Activated naive CD8-positive, alpha-beta T cell treated with anti-CD3 and anti-CD28 coated beads for 36 hours (primary cell): ENCODE measurements at regions not wholly inside any gene's neighbourhood (a gene's known extent, or its start where the extent isn't known, plus 50 kb on each side); places are given as distances from the start of the nearest gene placed in this dataset.
"Not testable (repeated sequence)": the region's sequence is repeated elsewhere in the genome, so short reads cannot be mapped to it uniquely, and the experiment has no call there.

Source experiments
- DNase-seq: peaks from one replicate; pipeline ENCODE4 v3.0.0; 2021
- H3K27ac Mint-ChIP-seq: one replicate; pipeline ENCODE4 v1.8.0; 2022; ENCODE audit warnings: mild to moderate bottlenecking, moderate library complexity, mixed read lengths
- H3K27me3 Mint-ChIP-seq: one replicate; pipeline ENCODE4 v1.8.0; 2022; ENCODE audit warnings: mild to moderate bottlenecking, mixed read lengths
- H3K36me3 Mint-ChIP-seq: one replicate; pipeline ENCODE4 v1.8.0; 2021; ENCODE audit warnings: mild to moderate bottlenecking, mixed read lengths
- H3K4me1 Mint-ChIP-seq: one replicate; pipeline ENCODE4 v1.8.0; 2021; ENCODE audit warnings: mixed read lengths
- H3K4me3 Mint-ChIP-seq: one replicate; pipeline ENCODE4 v1.8.0; 2022; ENCODE audit warnings: mild to moderate bottlenecking, moderate library complexity, mixed read lengths
- H3K9me3 Mint-ChIP-seq: one replicate; pipeline ENCODE4 v1.8.0; 2022; ENCODE audit warnings: mixed read lengths

DNA sequence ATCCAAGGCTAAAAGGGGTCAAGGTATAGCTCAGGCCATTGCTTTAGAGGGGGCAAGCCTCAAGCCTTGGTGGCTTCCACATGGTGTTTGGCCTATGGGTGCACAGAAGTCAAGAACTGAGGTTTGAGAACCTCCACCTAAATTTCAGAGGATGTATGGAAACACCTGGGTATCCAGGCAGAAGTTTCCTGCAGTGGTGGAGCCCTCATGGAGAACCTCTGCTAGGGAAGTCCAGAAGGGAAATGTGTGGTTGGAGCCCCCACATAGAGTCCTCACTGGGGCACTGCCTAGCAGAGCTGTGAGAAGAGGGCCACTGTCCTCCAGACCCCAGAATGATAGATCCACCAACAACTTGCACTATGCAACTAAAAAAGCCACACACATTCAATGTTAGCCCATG is 678.7 kb upstream of the ADGRB3 start:
- no peaks in the 10 kb centered on the region for H3K4me1 Mint-ChIP-seq
- H3K9me3 Mint-ChIP-seq: peaks cover 5% of the 10 kb centered on the region
- H3K4me3 Mint-ChIP-seq: no peak overlapping the region
- DNase-seq: no peak
- H3K27ac Mint-ChIP-seq: no peak overlapping the region
- H3K36me3 Mint-ChIP-seq: no peaks in the 10 kb centered on the region
- no peaks in the 10 kb centered on the region for H3K27me3 Mint-ChIP-seq

DNA sequence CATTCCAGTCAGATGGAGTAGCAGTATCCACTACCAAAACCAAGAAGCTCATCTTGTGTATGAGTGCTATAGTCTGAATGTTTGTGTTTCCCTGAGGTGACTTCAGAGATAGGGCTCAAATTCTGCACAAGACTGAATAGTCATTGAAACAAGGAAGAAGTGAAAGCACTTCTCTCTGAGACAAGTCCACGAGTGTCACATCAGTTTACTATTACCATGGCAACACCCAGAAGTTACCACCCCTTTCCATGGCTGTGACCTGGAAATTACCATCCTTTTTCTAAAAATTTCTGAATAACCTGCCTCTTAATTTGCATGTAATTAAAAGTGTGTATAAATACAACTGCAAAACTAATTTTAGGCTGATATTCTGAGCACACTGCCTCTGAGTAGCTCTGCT is 682.1 kb upstream of the ADGRB3 start:
- Mint-ChIP-seq H3K27me3 (no peaks in the 10 kb centered on the region), H3K4me1 (no peaks in the 10 kb centered on the region), H3K4me3 (no peak overlapping the region), H3K27ac (no peak overlapping the region), H3K36me3 (no peaks in the 10 kb centered on the region), H3K9me3 (peaks cover 12% of the 10 kb centered on the region)
- DNase-seq: no peak

DNA sequence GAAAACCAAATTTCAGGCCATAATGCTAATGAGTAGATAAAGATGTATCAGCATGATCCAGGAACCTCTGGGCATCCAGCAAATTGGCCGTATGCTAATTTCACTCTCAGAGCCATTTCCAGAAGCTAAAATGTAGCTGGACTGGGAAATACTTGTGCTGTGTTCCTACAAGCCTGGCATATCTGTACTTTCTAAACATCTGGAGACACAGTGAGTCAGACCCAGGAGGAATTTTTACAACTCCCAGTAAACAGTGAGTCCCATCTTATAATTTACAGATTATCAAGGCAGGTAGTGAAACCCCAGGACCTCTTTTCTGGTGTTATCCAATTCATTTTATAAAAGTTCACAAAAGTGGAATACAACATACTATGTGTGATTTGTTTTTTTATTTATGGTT is 683.0 kb upstream of the ADGRB3 start:
- Mint-ChIP-seq H3K4me1 (no peaks in the 10 kb centered on the region), H3K9me3 (peaks cover 12% of the 10 kb centered on the region), H3K27me3 (no peaks in the 10 kb centered on the region), H3K27ac (no peak overlapping the region), H3K4me3 (no peak overlapping the region), H3K36me3 (no peaks in the 10 kb centered on the region)
- DNase-seq: no peak

DNA sequence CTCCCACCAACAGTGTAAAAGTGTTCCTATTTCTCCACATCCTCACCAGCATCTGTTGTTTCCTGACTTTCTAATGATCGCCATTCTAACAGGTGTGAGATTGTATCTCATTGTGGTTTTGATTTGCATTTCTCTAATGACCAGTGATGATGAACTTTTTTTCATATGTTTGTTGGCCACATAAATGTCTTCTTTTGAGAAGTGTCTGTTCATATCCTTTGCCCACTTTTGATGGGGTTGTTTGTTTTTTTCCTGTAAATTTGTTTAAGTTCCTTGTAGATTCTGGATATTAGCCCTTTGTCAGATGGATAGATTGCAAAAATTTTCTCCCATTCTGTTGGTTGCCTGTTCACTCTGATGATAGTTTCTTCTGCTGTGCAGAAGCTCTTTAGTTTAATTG is 687.3 kb upstream of the ADGRB3 start:
- H3K27me3 Mint-ChIP-seq, H3K4me1 Mint-ChIP-seq, H3K9me3 Mint-ChIP-seq, DNase-seq, H3K4me3 Mint-ChIP-seq, H3K36me3 Mint-ChIP-seq, H3K27ac Mint-ChIP-seq: not testable (repeated sequence)

DNA sequence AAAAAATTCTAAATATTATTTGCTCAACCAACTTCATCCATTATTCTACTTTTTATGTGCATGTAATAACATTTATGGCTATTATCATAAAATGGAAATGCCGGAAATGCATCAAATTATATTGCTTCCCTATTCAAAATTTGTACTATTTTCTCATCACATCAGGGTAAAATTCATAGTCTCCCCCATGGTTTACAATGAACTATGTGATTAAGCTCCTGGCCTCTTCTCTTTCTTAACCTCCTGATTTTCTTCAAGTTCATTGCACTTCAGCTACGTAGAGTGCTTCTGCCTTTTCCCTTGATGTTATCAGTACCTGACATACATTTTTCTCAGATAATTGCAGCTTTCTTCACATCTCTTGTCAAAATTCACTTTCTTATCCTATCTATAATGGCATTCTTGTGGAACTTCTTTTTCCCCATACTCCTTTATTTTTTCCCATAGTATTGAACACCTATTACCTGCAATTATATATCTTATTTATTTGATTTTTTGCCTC is 699.1 kb upstream of the ADGRB3 start:
- Mint-ChIP-seq H3K4me3 (no peak overlapping the region), H3K27ac (no peak overlapping the region), H3K27me3 (no peaks in the 10 kb centered on the region), H3K4me1 (no peaks in the 10 kb centered on the region), H3K36me3 (no peaks in the 10 kb centered on the region), H3K9me3 (peaks cover 2% of the 10 kb centered on the region)
- DNase-seq: no peak

DNA sequence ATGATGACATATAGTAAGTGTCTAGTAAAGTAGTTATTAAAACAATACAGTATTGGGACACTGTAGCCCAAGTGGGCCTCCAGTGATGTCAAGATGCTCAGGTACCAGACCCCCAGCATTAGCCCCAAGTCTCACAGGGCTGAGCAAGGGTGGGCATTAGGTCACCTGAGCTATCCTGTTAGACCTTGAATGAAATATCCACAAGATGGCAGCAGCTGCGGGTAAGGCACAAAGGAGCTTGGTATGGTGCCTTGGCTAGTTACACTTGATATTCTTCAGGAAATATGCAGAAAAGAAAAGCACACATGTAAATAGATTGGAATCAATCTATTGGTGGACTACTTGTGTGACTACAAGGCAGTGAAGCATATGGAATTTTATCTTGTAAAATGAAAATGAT is 701.8 kb upstream of the ADGRB3 start:
- H3K36me3 Mint-ChIP-seq: no peaks in the 10 kb centered on the region
- H3K27ac Mint-ChIP-seq: no peak overlapping the region
- no peaks in the 10 kb centered on the region for H3K4me1 Mint-ChIP-seq
- no peak overlapping the region for H3K4me3 Mint-ChIP-seq
- DNase-seq: no peak
- no peaks in the 10 kb centered on the region for H3K9me3 Mint-ChIP-seq
- H3K27me3 Mint-ChIP-seq: no peaks in the 10 kb centered on the region

DNA sequence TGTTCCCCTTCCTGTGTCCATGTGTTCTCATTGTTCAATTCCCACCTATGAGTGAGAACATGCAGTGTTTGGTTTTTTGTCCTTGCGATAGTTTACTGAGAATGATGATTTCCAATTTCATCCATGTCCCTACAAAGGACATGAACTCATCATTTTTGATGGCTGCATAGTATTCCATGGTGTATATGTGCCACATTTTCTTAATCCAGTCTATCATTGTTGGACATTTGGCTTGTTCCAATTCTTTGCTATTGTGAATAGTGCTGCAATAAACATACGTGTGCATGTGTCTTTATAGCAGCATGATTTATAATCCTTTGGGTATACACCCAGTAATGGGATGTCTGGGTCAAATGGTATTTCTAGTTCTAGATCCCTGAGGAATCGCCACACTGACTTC is 712.5 kb upstream of the ADGRB3 start:
- not testable (repeated sequence) for H3K27ac Mint-ChIP-seq, H3K36me3 Mint-ChIP-seq, H3K27me3 Mint-ChIP-seq, H3K9me3 Mint-ChIP-seq, DNase-seq, H3K4me3 Mint-ChIP-seq, H3K4me1 Mint-ChIP-seq

DNA sequence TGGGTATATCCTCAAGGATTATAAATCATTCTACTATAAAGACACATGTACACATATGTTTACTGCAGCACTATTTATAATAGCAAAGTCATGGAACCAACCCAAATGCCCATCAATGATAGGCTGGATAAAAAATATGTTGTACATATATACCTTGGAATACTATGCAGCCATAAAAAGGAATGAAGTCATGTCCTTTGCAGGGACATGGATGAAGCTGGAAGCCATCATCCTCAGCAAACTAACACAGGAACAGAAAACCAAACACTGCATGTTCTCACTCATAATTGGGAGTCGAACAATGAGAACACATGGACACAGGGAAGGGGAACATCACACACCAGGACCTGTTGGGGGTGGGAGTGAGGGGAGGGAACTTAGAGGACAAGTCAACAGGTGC is 715.0 kb upstream of the ADGRB3 start:
- H3K4me1 Mint-ChIP-seq, H3K36me3 Mint-ChIP-seq, H3K4me3 Mint-ChIP-seq, H3K9me3 Mint-ChIP-seq, H3K27ac Mint-ChIP-seq, H3K27me3 Mint-ChIP-seq, DNase-seq: not testable (repeated sequence)

DNA sequence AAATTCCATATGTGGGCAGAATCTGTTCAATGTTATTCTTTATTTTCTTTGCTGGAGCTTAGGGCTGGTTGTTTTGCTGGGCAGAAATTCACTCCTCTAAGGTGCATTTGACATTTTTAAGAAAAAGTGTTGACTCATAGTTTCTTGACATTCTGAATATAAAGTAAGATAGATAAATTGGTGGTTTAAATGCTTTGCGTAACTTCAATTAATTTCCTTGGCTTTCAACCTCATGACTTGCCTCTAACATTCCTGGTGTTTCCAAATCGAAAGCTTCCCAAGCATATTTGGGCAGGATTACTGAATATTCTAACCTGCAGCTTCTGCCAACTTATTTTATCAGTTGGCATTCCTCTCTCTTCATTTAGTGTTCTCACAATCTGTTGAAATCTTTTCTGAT is 718.7 kb upstream of the ADGRB3 start:
- no peak overlapping the region for H3K27ac Mint-ChIP-seq
- no peak for DNase-seq
- H3K4me1 Mint-ChIP-seq: no peaks in the 10 kb centered on the region
- H3K27me3 Mint-ChIP-seq: no peaks in the 10 kb centered on the region
- no peaks in the 10 kb centered on the region for H3K36me3 Mint-ChIP-seq
- no peak overlapping the region for H3K4me3 Mint-ChIP-seq
- peaks cover 2% of the 10 kb centered on the region for H3K9me3 Mint-ChIP-seq

DNA sequence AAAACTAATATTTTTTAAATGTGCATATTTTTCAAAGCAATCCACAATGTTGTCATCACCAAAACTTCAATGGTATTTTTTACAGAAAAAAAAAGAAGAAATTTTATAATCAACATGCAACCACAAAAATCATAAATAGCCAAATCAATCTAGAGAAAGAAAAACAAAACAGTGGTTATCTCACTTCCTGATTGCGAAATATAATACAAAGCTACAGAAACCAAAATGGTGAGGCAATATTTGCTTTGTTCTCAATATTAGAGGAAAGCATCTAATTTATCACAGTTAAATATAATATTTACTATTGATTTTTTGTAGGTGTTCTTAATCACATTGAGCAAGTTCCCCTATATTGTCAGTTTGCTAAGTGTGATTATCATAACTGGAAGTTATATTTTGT is 720.7 kb upstream of the ADGRB3 start:
- no peaks in the 10 kb centered on the region for H3K4me1 Mint-ChIP-seq
- no peak for DNase-seq
- no peaks in the 10 kb centered on the region for H3K9me3 Mint-ChIP-seq
- no peaks in the 10 kb centered on the region for H3K27me3 Mint-ChIP-seq
- H3K4me3 Mint-ChIP-seq: no peak overlapping the region
- no peaks in the 10 kb centered on the region for H3K36me3 Mint-ChIP-seq
- no peak overlapping the region for H3K27ac Mint-ChIP-seq

DNA sequence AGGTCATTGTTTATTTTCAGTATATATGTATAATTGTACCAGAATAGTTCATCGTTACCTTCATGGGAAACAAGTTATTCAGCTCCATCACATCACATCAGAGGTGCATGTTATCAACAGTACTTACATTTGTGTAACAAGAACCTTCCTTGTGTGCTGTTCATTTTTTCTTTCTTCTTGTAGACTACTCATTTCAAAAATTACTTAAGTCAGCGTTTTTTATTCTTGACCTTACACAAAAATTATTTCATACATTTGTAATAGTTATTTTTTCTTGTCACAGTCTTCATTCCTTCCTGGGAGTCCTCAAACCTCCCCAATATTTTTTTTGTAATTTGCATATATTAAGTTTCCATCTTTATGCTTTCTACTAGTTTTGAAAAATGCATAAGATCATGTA is 725.7 kb upstream of the ADGRB3 start:
- Mint-ChIP-seq H3K27ac (no peak overlapping the region), H3K4me3 (no peak overlapping the region), H3K4me1 (no peaks in the 10 kb centered on the region), H3K36me3 (no peaks in the 10 kb centered on the region), H3K9me3 (peaks cover 6% of the 10 kb centered on the region), H3K27me3 (no peaks in the 10 kb centered on the region)
- DNase-seq: no peak

DNA sequence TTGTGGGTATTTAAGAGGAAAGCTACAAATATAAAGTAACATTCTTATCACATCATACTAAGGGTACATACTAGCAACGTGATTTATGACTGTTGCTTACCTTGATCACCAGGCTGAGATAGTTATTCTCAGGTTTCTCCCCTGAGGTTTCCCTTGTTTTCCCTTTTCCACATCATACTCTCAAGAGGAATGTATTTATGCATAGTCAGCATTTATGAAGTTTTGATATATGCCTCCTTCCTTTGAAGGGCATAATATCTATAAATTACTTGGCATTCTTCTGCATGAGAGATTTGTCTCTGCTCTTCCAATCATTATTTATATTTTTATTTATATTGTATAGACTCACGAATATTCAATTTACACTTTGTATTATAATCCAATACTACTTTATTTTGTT is 726.7 kb upstream of the ADGRB3 start:
- no peak for DNase-seq
- Mint-ChIP-seq H3K27me3 (no peaks in the 10 kb centered on the region), H3K4me3 (no peak overlapping the region), H3K27ac (no peak overlapping the region), H3K36me3 (no peaks in the 10 kb centered on the region), H3K9me3 (peaks cover 6% of the 10 kb centered on the region), H3K4me1 (no peaks in the 10 kb centered on the region)

DNA sequence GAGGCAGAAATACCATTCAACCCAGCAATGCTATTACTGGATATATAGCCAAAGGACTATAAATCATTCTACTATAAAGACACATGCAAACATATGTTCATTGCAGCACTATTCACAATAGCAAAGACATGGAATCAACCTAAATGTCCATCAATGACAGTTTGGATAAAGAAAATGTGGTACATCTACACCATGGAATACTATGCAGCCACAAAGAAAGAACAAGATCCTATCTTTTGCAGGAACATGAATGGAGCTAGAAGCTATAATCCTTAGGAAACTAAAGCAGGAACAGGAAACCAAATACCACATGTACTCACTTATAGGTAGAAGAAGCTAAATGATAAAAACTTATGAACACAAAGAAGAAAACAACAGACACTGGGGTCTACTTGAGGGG is 730.3 kb upstream of the ADGRB3 start:
- H3K36me3 Mint-ChIP-seq, H3K27ac Mint-ChIP-seq, H3K27me3 Mint-ChIP-seq, H3K4me1 Mint-ChIP-seq, H3K9me3 Mint-ChIP-seq, DNase-seq, H3K4me3 Mint-ChIP-seq: not testable (repeated sequence)

DNA sequence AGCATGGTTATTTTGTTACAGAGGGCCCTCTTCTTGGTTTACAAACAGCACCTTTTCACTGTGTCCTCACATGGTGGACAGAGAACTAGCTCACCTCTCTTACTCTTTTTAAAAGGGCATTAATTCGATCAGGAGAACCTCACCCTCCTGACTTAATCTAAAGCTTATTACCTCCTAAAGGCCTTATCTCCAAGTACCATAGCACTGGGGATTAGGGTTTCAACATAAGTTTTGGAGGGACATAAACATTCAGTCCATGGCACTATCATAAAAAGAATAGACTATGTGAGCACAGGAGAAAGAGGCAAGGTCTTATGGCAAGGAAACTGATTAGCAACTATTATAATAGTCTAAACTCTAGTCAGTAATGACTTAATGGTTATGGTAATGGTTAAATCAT is 736.2 kb upstream of the ADGRB3 start:
- Mint-ChIP-seq H3K9me3 (peaks cover 3% of the 10 kb centered on the region), H3K4me1 (no peaks in the 10 kb centered on the region), H3K4me3 (no peak overlapping the region), H3K27ac (no peak overlapping the region), H3K27me3 (no peaks in the 10 kb centered on the region), H3K36me3 (no peaks in the 10 kb centered on the region)
- DNase-seq: no peak

DNA sequence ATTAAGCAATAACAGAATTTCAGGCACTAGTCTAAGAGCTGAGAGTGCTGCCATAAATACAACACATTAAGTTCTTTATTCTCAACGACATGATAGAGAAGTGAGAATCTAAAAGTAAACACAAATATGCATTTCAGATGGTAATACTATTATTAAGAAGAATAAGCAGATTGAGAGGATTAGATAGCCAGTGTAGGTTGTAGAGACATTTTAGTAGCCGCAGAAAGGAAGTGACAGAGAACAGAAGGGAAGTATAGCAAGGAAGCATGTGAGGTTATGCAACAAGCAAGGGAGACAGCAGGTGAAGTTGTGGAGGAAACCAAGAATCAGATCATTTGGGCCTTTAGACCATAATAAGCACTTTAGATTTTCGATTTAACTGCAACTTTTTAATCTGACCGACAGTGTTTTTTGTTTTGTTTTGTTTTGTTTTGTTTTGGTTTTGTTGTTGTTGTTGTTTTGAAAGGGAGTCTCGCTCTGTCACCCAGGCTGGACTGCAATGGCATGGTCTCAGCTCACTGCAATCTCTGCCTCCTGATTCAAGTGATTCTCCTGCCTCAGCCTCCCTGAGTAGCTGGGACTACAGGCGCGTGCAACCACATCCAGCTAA is 737.0 kb upstream of the ADGRB3 start:
- Mint-ChIP-seq H3K36me3 (no peaks in the 10 kb centered on the region), H3K27ac (no peak overlapping the region), H3K27me3 (no peaks in the 10 kb centered on the region)

DNA sequence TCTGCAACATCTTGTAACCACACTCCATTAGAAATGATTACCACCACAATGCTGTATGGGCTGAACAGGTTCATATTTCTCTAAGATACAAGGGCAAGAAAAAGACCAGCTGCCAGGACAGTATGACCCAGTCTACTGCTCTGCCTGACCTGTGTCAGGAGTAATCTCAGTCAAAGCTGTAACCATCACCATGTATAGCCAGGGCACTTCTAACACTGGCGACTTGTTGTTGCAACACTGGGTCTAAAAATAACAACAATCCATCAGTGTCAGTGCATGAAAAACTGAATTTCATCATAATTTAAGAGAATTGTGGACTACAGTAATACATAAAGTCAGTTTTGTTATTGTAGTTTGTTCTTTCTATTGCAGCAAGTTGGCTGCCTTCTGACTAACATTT is 738.6 kb upstream of the ADGRB3 start:
- Mint-ChIP-seq H3K27ac (no peak overlapping the region), H3K4me1 (no peaks in the 10 kb centered on the region), H3K4me3 (no peak overlapping the region), H3K9me3 (peaks cover 5% of the 10 kb centered on the region), H3K36me3 (no peaks in the 10 kb centered on the region), H3K27me3 (no peaks in the 10 kb centered on the region)
- no peak for DNase-seq

More for the DNA sequence above, 737.0 kb upstream of the ADGRB3 start:
- H3K9me3 Mint-ChIP-seq: peaks cover 3% of the 10 kb centered on the region
- DNase-seq: no peak
- H3K4me1 Mint-ChIP-seq: no peaks in the 10 kb centered on the region
- no peak overlapping the region for H3K4me3 Mint-ChIP-seq

DNA sequence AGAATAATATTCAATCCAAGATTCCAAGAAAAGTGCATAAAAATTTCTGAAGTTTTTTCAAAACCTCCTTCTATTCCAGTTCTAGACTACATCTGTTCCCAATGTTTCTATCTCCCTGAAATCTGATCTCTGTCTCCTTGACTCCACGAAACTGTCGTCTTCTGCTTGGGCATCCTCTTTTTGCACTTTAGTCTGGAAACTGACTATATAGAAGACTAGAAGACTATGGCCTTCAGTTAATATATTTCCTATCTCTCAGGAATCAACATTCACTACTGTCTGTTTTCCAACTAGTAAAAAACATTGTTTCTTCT is 745.4 kb upstream of the ADGRB3 start:
- H3K27me3 Mint-ChIP-seq: no peaks in the 10 kb centered on the region
- H3K9me3 Mint-ChIP-seq: peaks cover 6% of the 10 kb centered on the region
- no peaks in the 10 kb centered on the region for H3K36me3 Mint-ChIP-seq
- H3K27ac Mint-ChIP-seq: no peak overlapping the region
- no peaks in the 10 kb centered on the region for H3K4me1 Mint-ChIP-seq
- no peak for DNase-seq
- no peak overlapping the region for H3K4me3 Mint-ChIP-seq
